ENCODE measurements at regions not wholly inside any gene's neighbourhood (a gene's known extent, or its start where the extent isn't known, plus 50 kb on each side); places are given as distances from the start of the nearest gene placed in this dataset.

DNA sequence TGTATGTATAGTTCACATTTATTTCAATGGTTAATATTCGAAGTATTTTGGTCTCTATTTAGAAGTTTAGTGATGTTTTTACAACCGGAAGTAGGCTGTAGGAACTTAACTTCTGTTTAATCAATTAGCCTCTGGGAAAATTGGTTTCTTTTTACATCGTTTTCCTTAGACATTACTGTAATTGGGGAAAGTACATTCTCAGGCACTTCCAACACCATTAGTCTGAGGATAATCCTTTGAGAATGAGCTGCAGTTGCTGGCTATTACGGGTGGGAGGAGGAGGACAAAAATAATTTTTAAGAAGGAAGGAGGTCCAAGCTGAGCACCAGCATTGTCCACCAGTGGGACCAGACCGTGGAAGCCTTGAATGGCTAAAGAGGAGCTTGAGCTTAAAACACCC is 70.4 kb upstream of the ST3GAL5 start:
- Mint-ChIP-seq H3K9me3 (no peaks in the 10 kb centered on the region), H3K27ac (peak overlapping the region in 1 of 3 experiments; percentile 32)

DNA sequence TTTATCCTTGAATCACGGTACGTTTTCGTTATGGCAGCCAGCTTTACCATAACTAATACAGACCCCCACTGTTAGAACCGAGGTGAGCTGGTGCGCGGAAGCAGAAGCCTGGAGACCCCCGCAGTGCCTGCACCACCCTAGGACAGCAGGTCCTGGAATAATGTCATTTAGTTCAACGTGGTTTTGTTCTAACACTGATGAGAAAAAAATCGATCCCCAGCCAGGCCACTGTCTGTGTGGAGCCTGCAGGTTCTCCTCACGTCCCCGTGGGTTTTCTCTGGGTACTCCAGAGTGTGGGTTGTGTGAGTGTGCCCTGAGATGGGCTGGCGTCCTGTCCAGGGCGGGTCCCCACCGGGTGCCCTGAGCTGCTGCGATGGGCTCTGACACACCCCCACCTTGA is 69.9 kb upstream of the ST3GAL5 start:
- Mint-ChIP-seq H3K9me3 (no peaks in the 10 kb centered on the region), H3K27ac (peak overlapping the region in 2 of 3 experiments; percentile 16 to 32), H3K4me3 (no peak overlapping the region), H3K36me3 (ENCODE audit: low read depth) (no peaks in the 10 kb centered on the region), H3K27me3 (ENCODE audit: low read depth) (no peaks in the 10 kb centered on the region), H3K4me1 (peaks cover 46% of the 10 kb centered on the region)
- TF ChIP-seq, protein P1, sequence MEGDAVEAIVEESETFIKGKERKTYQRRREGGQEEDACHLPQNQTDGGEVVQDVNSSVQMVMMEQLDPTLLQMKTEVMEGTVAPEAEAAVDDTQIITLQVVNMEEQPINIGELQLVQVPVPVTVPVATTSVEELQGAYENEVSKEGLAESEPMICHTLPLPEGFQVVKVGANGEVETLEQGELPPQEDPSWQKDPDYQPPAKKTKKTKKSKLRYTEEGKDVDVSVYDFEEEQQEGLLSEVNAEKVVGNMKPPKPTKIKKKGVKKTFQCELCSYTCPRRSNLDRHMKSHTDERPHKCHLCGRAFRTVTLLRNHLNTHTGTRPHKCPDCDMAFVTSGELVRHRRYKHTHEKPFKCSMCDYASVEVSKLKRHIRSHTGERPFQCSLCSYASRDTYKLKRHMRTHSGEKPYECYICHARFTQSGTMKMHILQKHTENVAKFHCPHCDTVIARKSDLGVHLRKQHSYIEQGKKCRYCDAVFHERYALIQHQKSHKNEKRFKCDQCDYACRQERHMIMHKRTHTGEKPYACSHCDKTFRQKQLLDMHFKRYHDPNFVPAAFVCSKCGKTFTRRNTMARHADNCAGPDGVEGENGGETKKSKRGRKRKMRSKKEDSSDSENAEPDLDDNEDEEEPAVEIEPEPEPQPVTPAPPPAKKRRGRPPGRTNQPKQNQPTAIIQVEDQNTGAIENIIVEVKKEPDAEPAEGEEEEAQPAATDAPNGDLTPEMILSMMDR (IDR thresholded peaks at IDR 0.05; ENCODE audit: unreplicated experiment in 3 of 3): no peak

More for the DNA sequence above, 70.4 kb upstream of the ST3GAL5 start:
- TF ChIP-seq, protein P1 (IDR thresholded peaks at IDR 0.05; ENCODE audit: unreplicated experiment in 3 of 3): no peak
- no peaks in the 10 kb centered on the region for H3K27me3 Mint-ChIP-seq (ENCODE audit: low read depth)
- no peak overlapping the region for H3K4me3 Mint-ChIP-seq
- no peaks in the 10 kb centered on the region for H3K36me3 Mint-ChIP-seq (ENCODE audit: low read depth)
- peaks cover 46% of the 10 kb centered on the region for H3K4me1 Mint-ChIP-seq

DNA sequence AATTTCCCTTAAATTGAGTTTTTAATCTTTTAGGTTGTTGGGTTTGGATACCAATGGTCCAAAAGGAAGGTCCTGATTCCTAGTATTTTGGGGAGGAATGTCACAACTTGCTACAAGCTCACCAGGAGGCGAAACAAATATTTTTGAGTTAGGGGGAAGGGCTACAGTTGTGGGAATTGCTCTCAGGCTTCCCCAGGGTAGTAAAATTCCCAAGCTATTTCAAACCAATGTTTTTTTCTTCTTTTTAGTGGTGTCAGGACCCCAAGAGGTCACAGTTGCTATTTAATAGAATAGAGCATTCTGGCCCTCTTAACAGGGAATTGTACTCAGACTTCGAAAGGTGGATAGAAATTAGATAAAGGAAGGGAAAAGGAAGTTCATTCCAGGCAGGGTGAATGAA is 68.5 kb upstream of the ST3GAL5 start:
- no peaks in the 10 kb centered on the region for H3K27me3 Mint-ChIP-seq (ENCODE audit: low read depth)
- peaks cover 61% of the 10 kb centered on the region for H3K4me1 Mint-ChIP-seq
- no peaks in the 10 kb centered on the region for H3K9me3 Mint-ChIP-seq
- H3K4me3 Mint-ChIP-seq: no peak overlapping the region
- TF ChIP-seq, protein P1 (IDR thresholded peaks at IDR 0.05; ENCODE audit: unreplicated experiment in 3 of 3): no peak
- peak overlapping the region; percentile 73 to 96 (median 94) for H3K27ac Mint-ChIP-seq
- H3K36me3 Mint-ChIP-seq (ENCODE audit: low read depth): no peaks in the 10 kb centered on the region

DNA sequence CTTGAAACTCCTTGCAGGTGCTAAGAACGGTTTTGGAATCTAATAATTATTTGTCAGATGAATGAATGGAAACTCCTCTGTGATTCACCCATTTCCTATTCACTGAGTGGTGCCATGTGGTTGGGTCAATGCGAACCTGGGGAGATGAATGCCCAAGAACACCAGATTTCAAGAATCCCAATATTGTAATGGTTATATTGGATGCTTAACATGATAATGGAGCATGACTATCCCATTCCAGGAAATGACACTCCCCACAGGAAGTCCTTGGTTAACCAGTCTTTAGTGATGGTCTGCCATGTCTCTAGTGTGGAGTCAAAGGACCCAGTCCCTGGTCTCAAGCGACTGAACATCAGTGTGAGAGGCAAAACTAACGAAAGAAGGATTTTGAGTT is 67.9 kb upstream of the ST3GAL5 start:
- H3K27ac Mint-ChIP-seq: peak overlapping the region; percentile 73 to 96 (median 94)
- no peaks in the 10 kb centered on the region for H3K36me3 Mint-ChIP-seq (ENCODE audit: low read depth)
- no peak overlapping the region for H3K4me3 Mint-ChIP-seq
- TF ChIP-seq, protein P1 (IDR thresholded peaks at IDR 0.05; ENCODE audit: unreplicated experiment in 3 of 3): no peak
- H3K9me3 Mint-ChIP-seq: no peaks in the 10 kb centered on the region
- no peaks in the 10 kb centered on the region for H3K27me3 Mint-ChIP-seq (ENCODE audit: low read depth)
- peaks cover 62% of the 10 kb centered on the region for H3K4me1 Mint-ChIP-seq

DNA sequence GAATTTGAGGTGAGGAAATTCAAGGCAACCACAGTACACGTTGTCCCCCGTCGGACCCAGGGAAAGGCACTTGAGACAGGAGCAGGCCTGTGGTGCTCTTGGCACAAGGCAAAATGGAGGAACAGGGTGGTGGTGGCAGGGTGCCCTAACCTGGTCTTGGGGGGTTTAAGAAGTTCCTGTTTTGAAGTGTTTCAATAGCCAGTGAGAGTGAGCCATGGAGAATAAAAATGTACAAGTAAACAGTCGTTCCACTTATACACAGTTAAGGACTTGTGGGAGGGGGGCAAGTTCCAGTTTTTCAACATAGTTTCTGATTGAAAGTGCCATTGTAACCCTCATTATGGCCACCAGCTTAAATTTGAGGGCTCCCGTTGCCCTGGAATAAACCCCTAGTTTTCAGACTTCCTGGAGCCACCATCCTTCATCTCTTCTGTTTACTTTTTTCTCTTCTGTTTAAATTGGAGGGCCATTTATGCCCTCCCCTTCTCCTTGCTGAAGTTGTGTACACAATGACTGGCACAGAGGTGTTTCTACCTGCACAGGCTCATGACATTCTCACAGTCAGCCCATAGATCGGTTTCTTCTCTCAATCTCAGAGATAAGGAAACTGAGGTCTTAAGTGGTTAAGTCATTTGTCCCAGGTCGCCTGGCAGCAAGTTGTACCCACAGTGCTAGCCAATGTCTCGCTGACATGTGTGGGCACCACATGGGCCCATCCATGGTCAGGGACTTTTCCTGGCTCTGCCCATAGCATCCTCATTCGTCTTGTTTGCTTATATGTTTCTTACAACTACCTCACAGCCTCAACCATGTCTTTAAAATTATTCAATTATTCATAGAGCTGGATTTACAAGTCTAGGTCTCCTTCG is 66.0 kb upstream of the ST3GAL5 start:
- Mint-ChIP-seq H3K36me3 (ENCODE audit: low read depth) (no peaks in the 10 kb centered on the region), H3K4me3 (no peak overlapping the region), H3K4me1 (peaks cover 59% of the 10 kb centered on the region), H3K27me3 (ENCODE audit: low read depth) (peaks cover 2% of the 10 kb centered on the region), H3K9me3 (peaks cover under 1% of the 10 kb centered on the region), H3K27ac (peak overlapping the region in 1 of 3 experiments; percentile 22)
- TF ChIP-seq, protein P1 (IDR thresholded peaks at IDR 0.05; ENCODE audit: unreplicated experiment in 3 of 3): no peak

DNA sequence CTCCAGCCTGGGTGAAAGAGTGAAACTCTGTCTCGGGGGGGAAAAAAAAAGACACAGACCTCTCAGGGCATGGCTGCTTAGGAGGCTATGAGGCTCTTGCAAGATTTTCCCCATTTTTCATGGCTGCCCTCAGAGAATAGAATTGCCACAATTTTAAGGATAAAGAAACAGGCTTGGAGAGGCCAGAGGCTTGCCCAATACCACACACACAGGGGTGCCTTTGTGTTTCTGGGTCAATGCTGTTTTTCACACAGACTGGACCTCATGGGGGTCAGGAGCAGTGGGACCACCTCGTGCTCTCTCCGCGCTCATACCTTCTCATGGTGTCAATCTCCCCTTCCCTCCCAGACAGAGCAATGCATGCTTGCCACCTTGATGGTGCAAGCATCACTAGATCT is 65.4 kb upstream of the ST3GAL5 start:
- H3K4me3 Mint-ChIP-seq: no peak overlapping the region

More for the DNA sequence above, 65.4 kb upstream of the ST3GAL5 start:
- Mint-ChIP-seq H3K27me3 (ENCODE audit: low read depth) (peaks cover 5% of the 10 kb centered on the region), H3K36me3 (ENCODE audit: low read depth) (no peaks in the 10 kb centered on the region), H3K4me1 (peaks cover 53% of the 10 kb centered on the region), H3K27ac (peak overlapping the region in 1 of 3 experiments; percentile 14), H3K9me3 (peaks cover 5% of the 10 kb centered on the region)
- TF ChIP-seq, protein P1 (IDR thresholded peaks at IDR 0.05; ENCODE audit: unreplicated experiment in 3 of 3): no peak
